Upper lobe of left lung (tissue), 6 donors: ENCODE measurements at regions not wholly inside any gene's neighbourhood (a gene's known extent, or its start where the extent isn't known, plus 50 kb on each side); places are given as distances from the start of the nearest gene placed in this dataset.
A peak's percentile ranks its signal among the peaks of the same experiment; 100 is the strongest.

Source experiments
- ATAC-seq, 2 donors: fragments of 200-7000 bp; cut with Tn5 transposase; one replicate each; pipeline ENCODE4 v1.9.1; 2022; ENCODE audit warnings: mild to moderate bottlenecking in 2 of 2, moderate library complexity in 2 of 2; ENCODE audit not compliant: low FRiP score in 2 of 2
- DNase-seq, 2 donors: peaks; one replicate each; pipeline ENCODE4 v3.0.0-alpha.2; 2019 to 2020
- H3K27ac ChIP-seq, 4 donors: fragments of 200-600 bp; sonication (generic); one replicate each; pipeline ENCODE4 v1.5.1; 2016 to 2019
- H3K27me3 ChIP-seq, 4 donors: fragments of 200-600 bp; sonication (generic); one replicate each; pipeline ENCODE4 v1.5.1; 2017 to 2019
- H3K36me3 ChIP-seq, 4 donors: fragments of 200-600 bp; sonication (generic); one replicate each; pipeline ENCODE4 v1.5.1; 2016 to 2019
- H3K4me1 ChIP-seq, 4 donors: fragments of 200-600 bp; sonication (generic); one replicate each; pipeline ENCODE4 v1.5.1; 2018 to 2019
- H3K4me3 ChIP-seq, 4 donors: fragments of 200-600 bp; sonication (generic); one replicate each; pipeline ENCODE4 v1.5.1; 2017 to 2019; ENCODE audit warnings: mild to moderate bottlenecking in 2 of 4, moderate library complexity in 1 of 4
- H3K9me3 ChIP-seq, 4 donors: fragments of 200-600 bp; sonication (generic); one replicate each; pipeline ENCODE4 v1.5.1; 2018 to 2019
- EP300 ChIP-seq, 4 donors: sonication (generic); formaldehyde crosslinking; IDR thresholded peaks; one replicate each; pipeline ENCODE4 v1.5.1; 2017; ENCODE audit warnings: antibody characterized with exemption in 4 of 4, control low read depth in 2 of 4
- POLR2A ChIP-seq, 4 donors: fragments of 450-650 bp; IDR thresholded peaks; one replicate each; pipeline ENCODE4 v1.5.1; 2016 to 2017; ENCODE audit warnings: antibody characterized with exemption in 4 of 4, mild to moderate bottlenecking in 2 of 4
- POLR2AphosphoS5 ChIP-seq, 2 donors: sonication (generic); formaldehyde crosslinking; IDR thresholded peaks; one replicate each; pipeline ENCODE4 v1.5.1; 2017; ENCODE audit warnings: antibody characterized with exemption in 2 of 2
- WGBS, 2 donors: methylation state at CpG; one replicate each; pipeline ENCODE4 v1.1.5; 2017 to 2018; 5-methylcytosine and 5-hydroxymethylcytosine counted together
- TF ChIP-seq, protein P1 (sequence below), 6 experiments: fragments of 450-650 bp in 4 of 6; fragments of 200-600 bp in 2 of 6; sonication (generic) in 2 of 6; IDR thresholded peaks; one replicate each; pipeline ENCODE4 v1.5.1; 2016 to 2019; ENCODE audit warnings: antibody characterized with exemption in 6 of 6
- donor health status: DM: no; HTN: no; CAD: no; lungs with moderate emphysema.
- donor health status: DM: no; HTN: yes; CAD: no; lungs with severe emphysema.

DNA sequence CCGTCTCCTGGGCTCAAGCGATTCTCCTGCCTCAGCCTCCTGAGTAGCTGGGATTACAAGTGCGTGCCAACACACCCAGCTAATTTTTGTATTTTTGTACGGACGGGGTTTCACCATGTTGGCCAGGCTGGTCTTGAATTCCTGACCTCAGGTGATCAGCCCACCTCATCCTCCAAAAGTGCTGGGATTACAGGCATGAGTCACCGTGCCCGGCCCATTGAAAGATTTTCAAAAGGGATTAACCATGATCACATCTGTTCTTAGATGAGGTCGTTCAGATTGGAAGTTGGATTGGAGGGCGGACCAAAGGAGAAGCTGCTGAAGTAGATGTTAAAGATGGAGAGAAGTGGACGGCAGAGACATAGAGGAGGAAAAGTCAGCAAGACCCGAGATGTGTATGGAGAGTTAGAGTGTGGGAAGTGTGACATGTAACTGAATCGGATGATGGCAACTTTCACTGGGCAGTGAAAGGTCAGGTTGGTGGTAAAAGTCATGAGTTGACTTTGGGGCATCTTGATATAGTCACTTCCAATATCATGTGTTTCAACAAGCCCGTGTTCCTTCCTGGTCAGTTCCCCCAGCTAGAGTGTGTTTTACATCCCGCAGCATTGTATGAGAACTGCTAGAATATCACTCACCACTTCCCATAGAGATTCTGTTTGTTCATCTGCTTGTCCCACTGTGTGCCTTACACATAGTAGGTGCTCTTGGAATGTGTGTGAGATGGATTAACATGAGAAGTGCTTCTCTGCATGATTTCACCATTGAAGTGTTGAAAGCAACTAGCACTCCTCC, 54.4 kb upstream of the TINAGL1 start:
- WGBS, 2 donors = 73 to 84% methylated on average over 14 of the region's 14 CpGs
- H3K27ac ChIP-seq = peak overlapping the region in 1 of 4 donors; percentile 75
- no peak for ATAC-seq

DNA sequence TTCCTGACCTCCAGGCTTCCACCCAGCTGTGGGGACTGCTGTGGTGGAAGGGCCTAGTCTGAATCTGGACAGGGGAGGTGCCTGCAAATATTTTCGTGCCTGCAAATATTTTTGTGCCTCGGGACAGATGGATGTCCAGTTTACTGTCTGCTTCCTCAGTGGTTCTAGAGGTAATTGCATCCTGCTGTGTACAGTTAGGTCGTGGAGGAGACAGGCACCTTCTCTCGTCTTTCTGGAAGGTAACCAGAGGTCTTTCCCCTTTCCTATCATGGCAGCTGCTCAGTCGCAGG, 53.8 kb upstream of the TINAGL1 start:
- DNase-seq = no peak
- 59 to 73% methylated on average over 5 of the region's 5 CpGs for WGBS, 2 donors
- H3K27ac ChIP-seq = peak overlapping the region in 1 of 4 donors; percentile 75

More for the DNA sequence above, 54.4 kb upstream of the TINAGL1 start:
- Histone ChIP-seq H3K4me1 (peaks cover 0 to 3% (median 0%) of the 10 kb centered on the region in 4 donors), H3K36me3 (no peaks in the 10 kb centered on the region), H3K4me3 (no peak overlapping the region), H3K9me3 (no peaks in the 10 kb centered on the region), H3K27me3 (no peaks in the 10 kb centered on the region)
- no peak for DNase-seq
- TF ChIP-seq POLR2A (IDR thresholded peaks at IDR 0.05) = peak in 1 of 4 donors; percentile 20
- TF ChIP-seq POLR2AphosphoS5 (IDR thresholded peaks at IDR 0.05) = no peak
- TF ChIP-seq, protein P1, sequence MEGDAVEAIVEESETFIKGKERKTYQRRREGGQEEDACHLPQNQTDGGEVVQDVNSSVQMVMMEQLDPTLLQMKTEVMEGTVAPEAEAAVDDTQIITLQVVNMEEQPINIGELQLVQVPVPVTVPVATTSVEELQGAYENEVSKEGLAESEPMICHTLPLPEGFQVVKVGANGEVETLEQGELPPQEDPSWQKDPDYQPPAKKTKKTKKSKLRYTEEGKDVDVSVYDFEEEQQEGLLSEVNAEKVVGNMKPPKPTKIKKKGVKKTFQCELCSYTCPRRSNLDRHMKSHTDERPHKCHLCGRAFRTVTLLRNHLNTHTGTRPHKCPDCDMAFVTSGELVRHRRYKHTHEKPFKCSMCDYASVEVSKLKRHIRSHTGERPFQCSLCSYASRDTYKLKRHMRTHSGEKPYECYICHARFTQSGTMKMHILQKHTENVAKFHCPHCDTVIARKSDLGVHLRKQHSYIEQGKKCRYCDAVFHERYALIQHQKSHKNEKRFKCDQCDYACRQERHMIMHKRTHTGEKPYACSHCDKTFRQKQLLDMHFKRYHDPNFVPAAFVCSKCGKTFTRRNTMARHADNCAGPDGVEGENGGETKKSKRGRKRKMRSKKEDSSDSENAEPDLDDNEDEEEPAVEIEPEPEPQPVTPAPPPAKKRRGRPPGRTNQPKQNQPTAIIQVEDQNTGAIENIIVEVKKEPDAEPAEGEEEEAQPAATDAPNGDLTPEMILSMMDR (IDR thresholded peaks at IDR 0.05) = no peak

DNA sequence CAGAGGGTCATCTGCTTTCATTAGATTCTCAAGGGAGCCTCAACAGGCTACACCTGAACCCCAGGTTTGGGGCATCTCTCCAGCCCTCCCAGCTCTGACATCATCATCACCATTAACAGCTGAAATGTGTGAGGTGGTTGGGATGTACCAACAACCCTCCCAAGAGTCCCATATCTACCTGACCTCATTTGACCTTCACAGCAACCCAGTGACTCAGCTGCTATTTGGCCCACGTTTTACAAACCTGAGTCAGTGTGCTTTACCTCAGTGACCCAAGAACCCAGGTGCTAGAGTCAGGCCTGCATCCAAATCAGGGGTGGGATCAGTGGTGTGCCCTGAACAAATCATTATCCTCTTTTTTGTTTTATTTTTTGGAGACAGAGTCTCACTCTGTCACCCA, 53.3 kb upstream of the TINAGL1 start:
- TF ChIP-seq, protein P1 (IDR thresholded peaks at IDR 0.05) = no peak
- TF ChIP-seq EP300 (IDR thresholded peaks at IDR 0.05) (no peak), POLR2A (IDR thresholded peaks at IDR 0.05) (no peak), POLR2AphosphoS5 (IDR thresholded peaks at IDR 0.05) (no peak)
- Histone ChIP-seq H3K36me3 (no peaks in the 10 kb centered on the region), H3K4me3 (no peak overlapping the region), H3K27me3 (no peaks in the 10 kb centered on the region), H3K9me3 (no peaks in the 10 kb centered on the region), H3K27ac (peak overlapping the region in 3 of 4 donors; percentile 57 to 75 (median 74)), H3K4me1 (peaks cover 0 to 3% (median 0%) of the 10 kb centered on the region in 4 donors)
- 28 to 55% methylated on average over 1 of the region's 1 CpG for WGBS, 2 donors
- no peak for DNase-seq
- ATAC-seq = no peak

More for the DNA sequence above, 53.8 kb upstream of the TINAGL1 start:
- Histone ChIP-seq H3K27me3 (no peaks in the 10 kb centered on the region), H3K4me1 (peaks cover 0 to 3% (median 0%) of the 10 kb centered on the region in 4 donors), H3K4me3 (no peak overlapping the region), H3K9me3 (no peaks in the 10 kb centered on the region), H3K36me3 (no peaks in the 10 kb centered on the region)
- ATAC-seq = no peak
- TF ChIP-seq POLR2AphosphoS5 (IDR thresholded peaks at IDR 0.05) (no peak), POLR2A (IDR thresholded peaks at IDR 0.05) (no peak)

DNA sequence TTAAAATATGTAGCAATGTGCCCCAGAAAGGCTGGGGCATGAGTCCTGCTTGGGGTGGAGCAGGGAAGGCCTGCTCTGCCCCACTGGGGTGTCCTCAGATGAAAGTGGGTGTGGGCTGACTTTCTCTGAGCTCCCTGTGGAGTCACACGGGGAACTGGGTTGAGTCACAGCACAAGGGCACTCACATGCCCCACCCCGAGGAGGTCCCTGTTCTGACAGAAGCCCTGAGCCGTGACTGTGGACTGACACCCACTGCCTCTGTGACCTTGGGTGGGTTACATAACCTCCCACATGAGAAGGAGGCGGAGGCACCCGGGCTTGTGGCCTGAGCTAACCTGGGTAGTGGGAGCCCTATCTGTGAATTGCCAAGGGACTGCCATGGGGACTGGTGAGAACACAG, 52.5 kb upstream of the TINAGL1 start:
- TF ChIP-seq, protein P1 (IDR thresholded peaks at IDR 0.05) = no peak
- TF ChIP-seq POLR2A (IDR thresholded peaks at IDR 0.05) (peak in 1 of 4 donors; percentile 49), POLR2AphosphoS5 (IDR thresholded peaks at IDR 0.05) (peak in 1 of 2 donors; percentile 32), EP300 (IDR thresholded peaks at IDR 0.05) (peak in 1 of 4 donors; percentile 62)
- Histone ChIP-seq H3K27me3 (no peaks in the 10 kb centered on the region), H3K36me3 (no peaks in the 10 kb centered on the region), H3K27ac (peak overlapping the region in 3 of 4 donors; percentile 57 to 75 (median 74)), H3K4me1 (peaks cover 0 to 3% (median 0%) of the 10 kb centered on the region in 4 donors), H3K9me3 (no peaks in the 10 kb centered on the region), H3K4me3 (no peak overlapping the region)
- WGBS, 2 donors = 35 to 70% methylated on average over 2 to 5 of the region's 5 CpGs
- peak; percentile 84 to 92 for ATAC-seq
- DNase-seq = peak in 1 of 2 donors; percentile 88

DNA sequence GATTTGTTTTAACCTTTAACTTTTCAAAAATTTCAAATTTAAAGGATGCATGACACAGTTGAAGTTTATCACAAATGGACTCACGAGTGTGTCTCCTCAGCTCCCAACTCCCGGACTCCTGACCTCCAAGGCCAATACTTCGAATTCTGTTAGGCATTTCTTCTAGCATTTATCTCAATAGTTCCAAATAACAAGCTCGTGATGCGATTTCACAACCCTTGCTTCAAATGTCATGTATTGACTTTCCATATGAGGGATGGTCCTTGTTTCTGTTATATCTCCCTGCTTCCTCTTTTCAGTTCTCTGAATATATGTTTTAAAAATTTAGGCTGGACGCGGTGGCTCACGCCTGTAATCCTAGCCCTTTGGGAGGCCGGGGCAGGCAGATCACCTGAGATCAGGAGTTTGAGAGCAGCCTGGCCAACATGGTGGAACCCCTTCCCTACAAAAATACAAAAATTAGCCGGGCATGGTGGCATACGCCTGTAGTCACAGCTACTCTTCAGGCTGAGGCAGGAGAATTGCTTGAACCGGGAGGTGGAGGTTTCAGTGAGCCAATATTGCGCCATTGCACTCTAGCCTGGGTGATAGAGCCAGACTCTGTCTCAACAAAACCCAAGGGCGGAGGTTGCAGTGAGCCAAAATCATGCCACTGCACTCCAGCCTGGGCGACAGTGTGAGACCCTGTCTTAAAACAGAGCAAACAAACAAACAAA, 52.0 kb upstream of the TINAGL1 start:
- Histone ChIP-seq H3K27ac (peak overlapping the region in 3 of 4 donors; percentile 57 to 75 (median 74)), H3K4me3 (no peak overlapping the region), H3K36me3 (no peaks in the 10 kb centered on the region), H3K27me3 (no peaks in the 10 kb centered on the region), H3K9me3 (no peaks in the 10 kb centered on the region), H3K4me1 (peaks cover 0 to 3% (median 0%) of the 10 kb centered on the region in 4 donors)
- WGBS, 2 donors = 71 to 76% methylated on average over 15 of the region's 15 CpGs
- peak in 1 of 2 donors; percentile 49 for DNase-seq
- ATAC-seq = peak in 1 of 2 donors; percentile 65
- TF ChIP-seq EP300 (IDR thresholded peaks at IDR 0.05) = peak in 1 of 4 donors; percentile 40
- TF ChIP-seq, protein P1 (IDR thresholded peaks at IDR 0.05) = no peak
